Fibroblast of skin of left quadriceps (primary cell): ENCODE measurements at regions not wholly inside any gene's neighbourhood (a gene's known extent, or its start where the extent isn't known, plus 50 kb on each side); places are given as distances from the start of the nearest gene placed in this dataset.

ENCODE experiments used
- DNase-seq, 2 experiments: peaks; one replicate each; pipeline ENCODE4 v3.0.0-alpha.2; 2013; ENCODE audit warnings: low read depth in 2 of 2

- DNase-seq, result peak; percentile 24 to 29
Measured at GRCh38 chr6:153625089-153625488, 414.0 kb upstream of the OPRM1 start.

GRCh38 chr6:153624528-153624927, 414.5 kb upstream of the OPRM1 start:
- no peak for DNase-seq

GRCh38 chr6:153623496-153623895, 415.5 kb upstream of the OPRM1 start:
- DNase-seq, result no peak

- DNase-seq, result no peak
Measured at GRCh38 chr6:153621491-153621890, 417.5 kb upstream of the OPRM1 start.

DNA sequence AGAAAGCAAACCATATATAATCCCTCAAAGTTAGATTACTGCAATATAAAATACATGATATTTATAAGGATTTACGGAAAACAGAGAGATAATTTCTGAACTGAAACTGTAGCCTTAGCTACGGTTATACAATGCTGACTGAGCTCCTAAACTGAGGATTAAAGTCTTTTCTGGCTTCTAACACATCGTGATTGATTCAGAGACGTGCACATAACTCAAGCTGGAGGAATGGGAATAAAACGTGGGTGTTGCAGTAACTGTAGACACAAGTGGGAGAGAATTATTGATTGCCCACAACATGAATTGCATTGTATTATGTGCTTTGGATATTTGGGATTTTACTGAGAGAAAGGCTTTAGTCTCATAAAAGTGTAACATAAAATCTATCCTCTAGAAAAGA, 418.0 kb upstream of the OPRM1 start:
- DNase-seq, result no peak

- DNase-seq, result no peak
Measured at GRCh38 chr6:153618371-153619322, 420.4 kb upstream of the OPRM1 start.

DNA sequence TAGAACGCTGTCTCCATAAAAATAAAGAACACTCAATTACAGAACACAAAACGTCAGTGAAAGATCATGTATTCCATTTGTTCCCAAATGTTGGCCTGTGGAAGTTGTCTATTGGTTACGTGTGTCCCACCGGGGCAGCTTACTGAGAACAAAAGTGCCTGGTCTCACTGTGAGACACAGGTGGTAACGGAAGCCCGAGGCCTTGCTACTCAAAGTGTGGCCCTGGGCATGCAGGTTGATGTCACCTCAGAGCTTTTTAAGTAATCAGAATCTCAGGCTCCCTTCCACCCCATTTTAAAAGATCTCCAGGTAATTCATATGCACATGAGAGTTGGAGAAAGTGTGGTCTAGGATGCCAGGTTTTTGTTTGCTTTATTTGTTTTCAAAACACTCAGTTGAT, 422.5 kb upstream of the OPRM1 start:
- DNase-seq, result no peak

GRCh38 chr6:153613719-153614455, 425.2 kb upstream of the OPRM1 start:
- no peak for DNase-seq

GRCh38 chr6:153602401-153602800, 436.6 kb upstream of the OPRM1 start:
- no peak for DNase-seq

- DNase-seq, result no peak
Measured at GRCh38 chr6:153599901-153600300, 439.1 kb upstream of the OPRM1 start.

GRCh38 chr6:153595903-153596302, 443.1 kb upstream of the OPRM1 start:
- DNase-seq, result peak in 1 of 2 experiments; percentile 3

DNA sequence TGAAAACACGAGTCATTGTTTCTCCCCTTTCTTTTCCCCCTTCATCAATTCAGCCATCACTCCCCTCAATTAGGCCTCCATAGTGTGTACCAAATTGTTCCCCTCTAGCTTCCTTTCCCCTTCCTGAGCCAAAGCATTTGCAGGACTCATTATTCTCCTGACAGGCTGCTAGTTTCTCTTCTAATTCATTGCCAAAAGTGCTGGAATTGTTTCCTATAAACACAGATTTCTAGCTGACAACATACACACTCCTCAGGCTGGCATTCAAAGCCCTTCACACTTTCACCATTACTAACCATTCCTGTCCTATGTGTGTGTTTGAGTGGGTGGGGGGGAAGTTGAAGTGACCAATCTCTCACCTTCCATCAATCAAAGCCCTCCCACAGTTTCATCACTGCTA, 444.2 kb upstream of the OPRM1 start:
- no peak for DNase-seq

- no peak for DNase-seq
Measured at GRCh38 chr6:153591159-153591558, 447.9 kb upstream of the OPRM1 start.

DNA sequence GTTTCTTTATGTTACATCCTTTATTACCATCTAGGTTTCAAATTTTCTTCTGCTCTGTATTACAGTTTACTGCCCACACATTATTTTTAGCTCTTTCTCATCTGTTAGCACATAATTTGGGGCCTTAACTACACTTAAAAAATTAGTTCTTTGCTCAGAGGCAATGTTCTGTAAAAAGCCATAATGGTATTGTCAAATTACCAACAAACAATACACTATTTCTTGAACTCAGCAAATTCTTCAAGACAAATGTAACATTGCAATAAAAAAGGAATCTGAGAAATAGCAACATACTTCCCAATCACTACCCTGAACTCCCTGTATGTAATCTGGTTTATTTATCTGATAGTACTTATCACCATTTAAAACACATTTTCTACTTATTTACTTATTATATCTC, 448.6 kb upstream of the OPRM1 start:
- DNase-seq, result no peak

GRCh38 chr6:153588330-153588729, 450.7 kb upstream of the OPRM1 start:
- no peak for DNase-seq

- no peak for DNase-seq
Measured at GRCh38 chr6:153583685-153584084, 452.6 kb upstream of the RGS17 start.

- DNase-seq, result no peak
Measured at GRCh38 chr6:153580776-153581175, 449.7 kb upstream of the RGS17 start.

DNA sequence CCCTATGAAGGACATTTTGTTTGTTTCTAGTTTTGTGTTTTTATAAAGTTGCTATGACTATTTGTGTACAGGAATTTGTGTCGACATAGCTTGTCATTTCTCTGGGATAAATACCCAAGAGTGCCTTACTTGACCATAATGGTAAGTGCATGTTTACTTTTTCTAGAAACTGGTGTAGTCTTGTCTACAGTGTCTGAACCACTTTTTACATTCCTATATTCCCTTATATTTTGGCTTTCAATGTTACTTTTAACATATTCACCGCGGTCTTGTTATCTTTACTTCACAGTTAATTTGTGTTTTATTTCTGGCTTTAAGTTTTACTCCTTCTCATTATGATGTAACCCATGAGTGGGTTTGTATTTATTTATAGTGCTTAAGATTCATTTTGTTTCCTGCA, 444.4 kb upstream of the RGS17 start:
- no peak for DNase-seq

DNA sequence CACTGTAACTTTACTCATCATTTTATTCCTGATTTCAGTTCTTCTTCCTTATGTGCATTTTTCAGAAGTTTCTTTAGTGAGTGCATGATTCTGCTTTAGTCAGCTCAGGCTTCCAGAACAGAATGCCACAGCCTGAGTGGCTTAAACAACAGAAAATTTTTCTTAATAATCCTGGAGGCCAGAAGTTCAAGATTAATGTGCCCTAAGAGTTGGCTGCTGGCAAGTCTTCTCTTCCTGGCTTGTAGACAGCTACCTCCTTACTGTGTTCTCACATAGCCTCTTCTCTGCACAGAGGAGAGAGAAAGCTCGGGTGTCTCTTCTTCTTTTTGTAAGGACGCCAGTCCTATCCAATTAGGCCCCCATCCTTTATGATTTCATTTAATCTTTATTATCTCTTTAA, 443.1 kb upstream of the RGS17 start:
- no peak for DNase-seq

DNA sequence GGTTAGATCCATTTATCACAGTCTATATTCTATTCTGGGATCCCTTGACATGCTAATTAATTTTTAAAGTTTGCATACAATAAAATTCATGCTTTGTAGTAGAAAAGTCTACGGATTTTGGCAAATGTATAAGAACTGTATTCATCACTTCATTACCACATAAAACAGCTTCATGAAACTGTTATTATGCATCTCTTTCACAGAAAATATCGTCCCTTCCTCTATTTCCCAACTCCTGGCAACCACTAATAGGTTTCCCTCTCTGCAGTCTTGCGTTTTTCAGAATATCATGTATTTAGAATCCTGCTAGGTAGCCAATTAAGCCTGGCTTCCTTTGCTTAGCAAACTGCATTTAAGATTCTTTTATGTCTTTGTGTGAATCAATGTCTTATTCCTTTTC, 441.3 kb upstream of the RGS17 start:
- DNase-seq, result no peak

GRCh38 chr6:153568628-153569027, 437.5 kb upstream of the RGS17 start:
- peak; percentile 52 to 53 for DNase-seq

- no peak for DNase-seq
Measured at GRCh38 chr6:153564803-153565202, 433.7 kb upstream of the RGS17 start.

- no peak for DNase-seq
Measured at GRCh38 chr6:153563001-153563400, 431.9 kb upstream of the RGS17 start.
